ENCODE measurements at regions not wholly inside any gene's neighbourhood (a gene's known extent, or its start where the extent isn't known, plus 50 kb on each side); places are given as distances from the start of the nearest gene placed in this dataset.

GRCh38 chr22:48979482-48979881, 848.2 kb downstream of the BRD1 start:
- no peak for DNase-seq (ENCODE audit: low read depth)

GRCh38 chr22:48976556-48977535, 850.8 kb downstream of the BRD1 start:
- no peak for DNase-seq (ENCODE audit: low read depth)

DNA sequence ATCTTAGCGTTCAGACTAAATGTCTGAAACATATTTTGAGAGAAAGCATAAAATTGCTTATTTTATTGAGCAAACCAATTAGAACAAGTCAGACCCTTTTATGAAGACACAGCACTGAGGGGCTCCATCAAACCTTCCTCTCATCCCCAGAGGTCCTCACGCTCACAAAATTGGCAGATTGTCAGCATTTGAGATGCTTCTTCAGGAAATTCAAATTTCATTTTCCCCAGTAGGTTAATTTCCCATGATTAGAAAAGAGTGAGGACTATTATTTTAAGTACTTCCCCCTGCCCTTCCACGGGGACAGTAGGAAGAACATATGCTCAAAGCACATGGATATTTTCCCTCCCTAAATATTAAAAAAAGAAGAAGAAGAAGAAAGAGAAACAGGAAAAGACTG, 851.8 kb downstream of the BRD1 start:
- DNase-seq (ENCODE audit: low read depth) = no peak

- DNase-seq (ENCODE audit: low read depth) = no peak
Observed at GRCh38 chr22:48975316-48975741, 852.3 kb downstream of the BRD1 start.

DNA sequence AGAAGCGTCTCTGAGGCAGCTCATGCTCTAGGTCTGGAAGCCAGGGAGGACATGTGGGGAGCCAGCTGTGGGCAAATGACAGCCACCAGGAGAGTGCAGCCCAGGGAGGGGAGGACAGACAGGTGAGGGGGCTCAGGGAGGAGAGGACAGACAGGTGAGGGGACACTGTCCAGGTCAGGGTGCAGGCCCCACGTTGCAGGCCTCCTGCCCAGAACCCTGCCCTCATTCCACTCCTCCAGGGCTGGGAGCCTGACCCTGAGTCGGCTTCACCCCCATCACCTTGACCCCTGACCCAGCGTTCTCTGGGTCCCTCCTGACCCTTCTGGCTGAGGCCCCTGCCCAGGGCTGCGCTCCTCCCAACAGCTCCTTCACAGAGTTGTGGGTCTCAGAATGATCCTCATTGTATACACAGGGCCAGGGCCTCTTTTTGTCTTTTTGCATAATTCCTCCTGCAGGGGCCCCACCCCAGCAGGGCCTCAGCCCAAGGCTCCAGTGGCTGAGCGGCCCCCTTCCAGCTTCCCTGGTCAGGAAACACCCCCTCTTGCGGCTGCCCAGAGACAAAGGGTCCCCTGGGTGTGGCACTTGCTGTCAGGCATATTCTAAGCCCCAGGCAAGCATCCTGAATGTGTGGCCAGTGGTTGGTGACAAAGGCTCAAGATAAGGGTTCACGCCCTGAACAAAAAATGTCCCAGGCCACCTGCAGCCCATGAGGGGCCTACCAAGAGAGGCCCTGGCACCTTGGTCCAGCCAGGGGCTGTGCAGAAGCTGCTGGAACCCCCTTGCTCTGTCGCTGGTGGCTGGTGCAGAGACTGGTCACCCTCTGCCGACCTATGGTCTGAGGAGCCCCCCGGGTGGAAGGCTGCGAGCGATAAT, 853.0 kb downstream of the BRD1 start:
- DNase-seq (ENCODE audit: low read depth) = no peak

DNA sequence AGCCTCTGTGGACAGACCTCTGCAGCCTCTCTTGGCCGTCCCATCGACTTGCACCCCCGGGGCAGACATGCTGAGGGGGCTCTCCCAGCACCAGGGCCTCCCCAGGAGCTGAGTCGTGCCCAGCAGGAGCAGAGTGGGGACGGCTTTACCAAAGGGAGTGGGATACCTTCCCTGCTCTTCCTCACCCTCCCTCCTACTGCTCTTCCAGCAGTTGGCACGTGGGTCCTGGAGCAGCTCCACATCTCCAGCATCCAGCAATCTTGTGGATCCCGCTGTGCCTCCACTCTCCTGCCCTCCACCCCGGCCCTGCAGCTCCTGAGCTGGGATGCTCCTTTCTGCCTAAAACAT, 854.0 kb downstream of the BRD1 start:
- DNase-seq (ENCODE audit: low read depth) = no peak

GRCh38 chr22:48972979-48973693, 854.5 kb downstream of the BRD1 start:
- DNase-seq (ENCODE audit: low read depth) = no peak

- no peak for DNase-seq (ENCODE audit: low read depth)
Observed at GRCh38 chr22:48968201-48968959, 859.3 kb downstream of the BRD1 start.

DNA sequence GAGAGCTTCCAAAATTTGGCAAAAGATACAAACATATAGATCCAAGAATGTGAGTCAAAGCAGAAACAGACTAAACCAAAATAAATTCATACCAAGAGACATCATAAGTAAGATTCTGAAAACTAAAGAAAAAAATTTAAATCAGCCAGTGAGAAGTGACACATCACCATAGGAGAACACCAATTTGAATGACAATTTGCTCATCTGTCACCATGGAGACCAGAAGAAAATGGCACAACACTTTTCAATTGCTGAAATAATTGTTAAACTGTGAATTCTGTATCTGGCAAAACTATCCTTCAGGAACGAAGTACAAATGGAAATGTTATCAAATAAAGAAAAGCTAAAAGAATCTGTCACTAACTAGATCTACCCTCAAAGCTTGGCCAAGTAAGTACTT, 864.3 kb downstream of the BRD1 start:
- DNase-seq (ENCODE audit: low read depth) = no peak

- no peak for DNase-seq (ENCODE audit: low read depth)
Observed at GRCh38 chr22:48961705-48962104, 866.0 kb downstream of the BRD1 start.

DNA sequence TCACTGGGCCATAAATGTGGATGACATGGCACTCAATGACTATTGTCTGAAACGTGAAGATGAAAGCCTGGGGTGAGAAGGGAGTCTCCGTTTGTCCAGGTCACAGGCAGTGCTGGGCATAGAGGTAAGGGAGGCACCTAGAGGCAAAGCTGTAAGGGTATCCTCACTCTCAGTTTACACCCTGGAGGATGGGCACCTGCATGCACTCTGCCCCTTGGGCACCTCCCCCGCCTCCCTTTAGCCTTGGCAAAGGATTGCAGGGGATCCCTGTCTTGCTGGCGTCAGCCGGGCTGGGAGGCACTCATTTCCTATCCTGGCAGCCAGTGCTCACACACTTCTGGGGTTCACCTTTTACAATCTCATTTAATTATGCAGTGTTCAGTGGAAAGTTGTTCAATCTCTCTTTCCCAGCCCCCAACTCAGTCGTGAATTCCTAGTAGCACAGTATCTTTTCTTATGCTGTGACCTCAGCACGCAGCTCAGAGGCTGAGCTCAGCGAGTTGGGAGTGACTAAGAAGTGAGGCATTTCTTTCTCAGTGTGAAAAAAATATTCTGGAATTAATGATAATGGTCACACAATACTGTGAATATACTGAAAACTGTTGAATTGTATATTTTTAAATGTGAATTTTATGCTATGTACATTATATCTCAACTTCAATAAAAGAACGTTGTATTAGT, 866.6 kb downstream of the BRD1 start:
- no peak for DNase-seq (ENCODE audit: low read depth)

GRCh38 chr22:48960576-48960975, 867.1 kb downstream of the BRD1 start:
- DNase-seq (ENCODE audit: low read depth) = no peak

DNA sequence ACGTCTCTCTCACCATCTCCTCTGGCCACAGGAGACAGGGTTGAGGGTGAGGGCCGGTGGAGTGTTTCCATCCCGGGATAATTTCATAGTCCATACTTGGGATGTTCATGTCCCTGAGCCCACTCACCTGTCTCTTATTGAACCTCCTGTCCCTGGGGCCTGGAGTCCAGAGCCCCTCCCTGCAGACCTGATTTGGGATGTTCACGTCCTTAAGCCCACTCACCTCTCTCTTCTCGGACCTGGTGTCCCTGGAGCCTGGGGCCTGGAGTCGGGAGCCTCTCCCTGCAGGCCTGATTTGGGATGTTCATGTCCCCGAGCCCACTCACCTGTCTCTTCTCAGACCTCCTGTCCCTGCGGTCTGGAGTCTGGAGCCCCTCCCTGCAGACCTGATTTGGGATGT, 868.2 kb downstream of the BRD1 start:
- DNase-seq (ENCODE audit: low read depth) = no peak

DNA sequence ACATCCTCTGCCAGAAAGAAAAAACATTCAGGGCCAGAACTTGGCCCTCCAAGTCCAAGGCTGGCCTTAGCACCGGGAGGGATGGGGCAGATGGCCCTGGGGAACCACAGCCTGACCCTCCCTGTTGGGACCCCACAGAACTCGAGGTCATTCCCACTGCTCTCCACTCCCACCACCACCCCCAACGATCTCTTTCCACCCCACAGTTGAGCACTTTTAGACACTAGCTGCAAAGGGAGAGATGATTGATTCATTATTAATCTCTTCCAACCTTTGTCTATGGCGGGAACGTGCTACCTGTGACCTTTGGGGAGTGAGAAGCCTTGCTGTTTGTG, 869.7 kb downstream of the BRD1 start:
- DNase-seq (ENCODE audit: low read depth) = no peak

DNA sequence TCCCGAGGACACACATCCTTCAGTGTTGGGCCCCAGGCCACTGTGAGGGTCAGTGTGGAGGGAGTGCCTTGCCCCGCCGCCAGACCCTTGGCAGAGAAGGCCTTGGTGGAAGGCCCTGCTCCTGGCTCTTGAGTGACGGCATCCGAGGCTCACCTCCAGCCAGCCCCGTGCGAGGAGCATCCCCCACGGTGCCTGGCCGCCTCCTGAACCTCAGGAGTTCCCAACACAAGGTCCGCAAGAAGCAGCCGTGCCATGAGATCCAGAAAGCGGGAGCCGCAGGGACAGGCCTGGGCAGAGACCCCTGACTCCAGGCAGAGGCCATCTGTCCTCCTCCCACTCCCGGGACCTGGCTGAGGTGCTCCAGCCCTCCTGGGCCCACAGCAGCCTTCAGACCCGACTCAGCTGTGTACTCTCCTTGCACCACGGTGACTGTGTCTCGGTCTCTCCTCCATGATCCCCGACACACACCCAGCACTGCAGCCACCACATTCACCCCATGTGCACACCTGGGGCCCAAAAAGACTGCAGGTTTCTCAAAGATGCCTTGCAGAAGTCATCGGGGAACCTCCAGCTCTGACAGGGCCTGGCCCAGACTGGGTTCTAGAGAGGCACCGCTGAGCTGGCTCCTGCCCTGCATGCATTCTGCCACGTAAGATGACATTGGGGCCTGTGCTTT, 870.2 kb downstream of the BRD1 start:
- DNase-seq (ENCODE audit: low read depth) = no peak

DNA sequence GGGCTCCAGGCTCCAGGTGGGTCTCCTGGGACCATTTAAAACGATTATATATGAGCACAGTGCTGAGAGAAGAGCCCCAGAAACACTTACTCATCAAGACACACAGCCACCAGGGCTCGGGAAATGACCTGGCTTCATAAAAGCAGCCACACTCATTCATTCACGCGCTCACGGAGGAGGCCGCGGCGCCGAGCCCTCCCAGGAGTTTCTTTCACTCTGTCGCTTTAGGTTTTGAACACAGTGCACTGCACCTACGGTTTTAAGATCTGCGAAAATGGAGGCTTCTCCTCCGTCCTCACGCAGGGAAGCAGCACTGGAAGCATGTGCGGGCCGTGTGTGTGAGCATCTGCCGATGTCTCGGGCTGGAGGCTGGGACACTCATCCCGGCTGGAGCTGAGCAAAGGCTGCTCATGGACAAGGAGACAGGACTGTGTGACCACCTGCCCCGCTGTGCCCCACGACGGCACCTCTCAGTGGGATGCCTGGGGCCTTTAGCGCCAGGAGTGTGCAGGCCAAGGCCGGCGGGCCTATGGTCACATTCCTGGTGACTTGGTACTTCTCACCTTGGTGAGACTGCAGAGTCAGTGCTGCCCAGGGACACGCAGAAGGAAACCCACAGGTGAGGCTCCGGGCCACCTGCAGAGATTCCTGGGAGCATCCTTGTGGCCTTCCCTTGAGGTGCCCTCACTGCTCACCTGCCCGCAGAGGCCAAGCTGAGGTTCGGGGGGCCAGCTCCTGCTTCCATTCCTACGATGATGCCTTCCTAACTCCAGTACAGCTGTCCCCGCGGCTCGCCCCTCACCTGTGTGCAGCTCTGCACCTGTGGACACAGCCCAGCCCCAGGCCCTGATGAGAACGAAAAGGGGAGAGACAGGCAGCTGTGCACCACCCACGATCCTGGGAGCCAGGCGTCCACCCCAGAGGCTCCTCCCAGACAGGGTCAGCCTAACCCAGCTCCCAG, 872.0 kb downstream of the BRD1 start:
- DNase-seq (ENCODE audit: low read depth) = no peak

DNA sequence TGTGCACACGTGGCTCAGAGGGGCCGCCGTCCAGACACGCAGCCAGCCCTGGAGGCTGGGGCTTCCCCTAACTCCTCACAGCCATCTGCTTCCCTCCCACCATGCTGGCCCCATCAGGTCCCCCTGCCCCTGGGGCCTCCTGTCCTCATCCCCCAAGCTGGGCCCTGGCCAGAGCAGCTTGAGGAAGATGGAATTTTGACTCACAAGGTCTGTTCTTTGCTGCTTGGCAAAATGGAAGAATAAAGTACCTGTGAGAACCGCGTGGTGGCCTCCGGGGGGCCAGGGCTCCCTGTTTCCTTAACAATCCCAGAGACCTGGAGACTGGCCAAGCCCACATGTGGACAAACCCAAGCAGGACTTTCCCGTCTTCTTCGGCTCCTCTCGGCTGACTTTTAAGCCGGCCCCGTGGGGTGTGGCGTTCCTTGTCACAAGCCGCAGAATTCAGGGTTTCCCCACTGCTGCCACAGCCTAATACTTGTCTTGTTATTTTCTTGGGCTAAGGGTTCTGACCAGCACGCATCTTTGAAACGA, 872.8 kb downstream of the BRD1 start:
- DNase-seq (ENCODE audit: low read depth) = no peak

DNA sequence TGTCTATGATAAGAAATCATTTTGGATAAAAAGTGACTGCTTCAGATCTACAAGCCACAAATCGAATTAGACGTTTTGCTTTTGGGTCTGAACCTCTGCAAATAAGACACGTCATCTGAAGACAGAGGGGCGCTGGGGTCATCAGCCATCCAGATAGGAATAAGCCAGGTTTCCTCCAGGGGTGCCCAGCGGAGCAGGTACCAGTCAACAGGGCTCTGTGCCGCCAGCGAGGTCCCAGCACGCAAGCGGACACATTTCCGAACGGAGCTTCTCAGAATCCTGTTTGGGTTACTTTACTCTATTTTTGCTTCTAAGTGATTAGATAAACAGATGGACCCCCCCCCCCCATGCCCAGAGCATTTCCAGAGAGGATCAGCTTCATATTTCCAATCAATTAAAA, 873.8 kb downstream of the BRD1 start:
- no peak for DNase-seq (ENCODE audit: low read depth)

DNA sequence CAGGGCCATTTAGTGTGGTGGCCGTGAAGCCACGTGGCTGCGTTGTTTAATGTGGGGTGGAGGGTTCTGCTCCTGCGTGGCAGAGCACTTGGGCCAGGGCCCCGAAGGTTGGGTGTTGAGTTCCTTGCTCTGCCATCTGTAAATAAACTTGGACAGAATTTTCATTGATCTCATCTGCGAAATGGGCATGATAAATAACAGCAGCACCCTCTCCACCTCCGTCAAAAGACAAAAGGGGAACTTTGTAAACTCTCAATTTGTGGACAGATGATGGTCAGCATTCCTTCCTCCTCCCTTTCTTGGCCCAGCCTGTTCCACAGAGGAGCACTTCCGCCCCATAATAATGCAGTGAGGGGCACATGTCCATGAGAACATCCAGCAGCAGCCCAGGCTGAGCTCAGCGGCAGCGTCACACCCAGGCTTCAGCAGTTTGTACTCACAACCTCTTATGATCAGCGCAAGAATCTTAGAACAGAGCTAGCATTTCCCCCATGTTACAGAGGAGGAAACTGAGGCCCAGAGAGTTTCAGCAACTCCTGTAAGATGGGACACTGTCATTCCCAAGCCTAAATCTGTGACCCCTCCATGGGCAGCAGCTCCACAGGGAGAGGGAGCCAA, 874.5 kb downstream of the BRD1 start:
- DNase-seq (ENCODE audit: low read depth) = no peak

All from stimulated activated CD8-positive, alpha-beta memory T cell treated with anti-CD3 and anti-CD28 coated beads, Interleukin-12 subunit alpha, Interleukin-12 subunit beta, amount 100 ng/mL, for 4 hours (primary cell).